Pulmonary artery endothelial cell (primary cell): ENCODE measurements at regions not wholly inside any gene's neighbourhood (a gene's known extent, or its start where the extent isn't known, plus 50 kb on each side); places are given as distances from the start of the nearest gene placed in this dataset.
"Not testable (repeated sequence)": the region's sequence is repeated elsewhere in the genome, so short reads cannot be mapped to it uniquely, and the experiment has no call there.

Experiments
- DNase-seq: peaks from one replicate; pipeline ENCODE4 v3.0.0-alpha.2; 2011; ENCODE audit warnings: low read depth, low spot score

DNA sequence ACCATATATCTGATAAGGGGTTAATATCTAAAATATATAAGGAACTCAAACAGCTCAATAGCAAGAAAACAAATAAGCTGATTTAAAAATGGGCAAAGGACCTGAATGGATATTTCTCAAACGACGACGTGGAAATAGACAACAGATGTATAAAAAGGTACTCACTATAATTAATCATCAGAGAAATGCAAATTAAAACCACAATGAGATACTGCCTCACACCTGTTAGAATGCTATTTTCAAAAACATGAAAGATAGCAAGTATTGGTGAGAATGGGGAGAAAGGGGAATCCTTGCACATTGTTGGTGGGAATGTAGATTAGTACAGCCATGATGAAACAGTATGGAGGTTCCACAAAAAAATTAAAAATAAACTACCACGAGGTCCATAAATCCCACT lies 163.2 kb downstream of the DKK1 start:
- DNase-seq: no peak

GRCh38 chr10:52479567-52479966 lies 165.5 kb downstream of the DKK1 start:
- peak; percentile 50 for DNase-seq

- no peak for DNase-seq
Observed at GRCh38 chr10:52481986-52482555, 168.0 kb downstream of the DKK1 start.

- DNase-seq: no peak
Observed at GRCh38 chr10:52483587-52483986, 169.5 kb downstream of the DKK1 start.

GRCh38 chr10:52484206-52485065 lies 170.4 kb downstream of the DKK1 start:
- no peak for DNase-seq

DNA sequence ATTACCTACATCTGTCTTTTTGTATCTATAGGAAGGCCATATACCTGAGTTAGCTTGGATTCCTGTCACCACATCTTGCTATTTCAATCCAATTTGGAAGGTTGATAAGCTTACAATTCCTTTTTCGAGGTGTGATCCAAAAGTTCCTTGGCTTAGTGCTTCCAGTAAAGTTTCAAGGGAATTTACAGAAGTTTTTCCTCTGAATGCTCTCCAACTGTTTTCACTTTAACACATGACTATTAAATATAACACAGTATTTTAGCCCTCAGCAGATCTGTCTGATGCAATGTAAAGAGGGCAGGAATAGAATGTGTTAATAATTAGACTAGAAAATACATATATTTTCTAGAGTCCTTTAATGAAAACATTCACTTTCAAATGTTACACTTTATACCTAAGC lies 171.4 kb downstream of the DKK1 start:
- no peak for DNase-seq

DNA sequence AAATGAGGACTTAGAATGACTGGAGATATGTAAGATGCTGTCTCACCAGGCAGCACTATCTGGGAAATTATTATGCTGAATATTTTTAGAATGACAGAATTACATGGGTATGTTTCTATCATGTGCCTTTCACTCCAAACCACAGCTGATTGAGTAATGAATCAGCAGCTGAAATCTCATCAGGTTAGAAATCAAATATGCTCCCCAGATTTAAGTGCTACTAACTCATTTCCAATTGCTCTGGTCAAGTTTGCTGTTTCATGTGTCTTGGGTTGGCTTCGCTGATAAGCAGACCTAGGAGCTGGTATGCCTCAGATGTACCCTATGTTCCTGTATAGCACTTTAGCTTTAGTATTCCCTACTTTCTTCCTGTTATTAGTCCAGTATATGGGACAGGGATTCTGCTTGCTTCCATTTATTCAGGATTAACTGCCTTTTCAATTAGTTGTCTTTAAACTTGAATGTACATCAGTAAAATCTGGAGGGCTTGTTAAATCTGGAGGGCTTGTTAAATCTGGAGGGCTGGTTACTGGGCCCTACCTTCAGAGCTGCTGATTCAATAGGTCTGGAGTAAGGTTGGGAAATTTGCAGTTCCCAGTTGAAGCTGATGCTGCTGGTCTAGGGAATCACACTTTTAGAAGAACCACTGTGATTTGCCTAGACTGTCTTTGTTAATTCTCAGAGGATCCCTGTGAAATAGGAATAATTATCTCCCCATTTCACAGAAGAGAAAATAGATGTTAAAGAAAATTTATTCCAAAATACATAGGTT lies 172.9 kb downstream of the DKK1 start:
- no peak for DNase-seq

GRCh38 chr10:52488606-52489485 lies 174.8 kb downstream of the DKK1 start:
- DNase-seq: no peak

GRCh38 chr10:52491246-52491995 lies 177.3 kb downstream of the DKK1 start:
- no peak for DNase-seq

GRCh38 chr10:52499281-52499680 lies 185.2 kb downstream of the DKK1 start:
- DNase-seq: no peak

- no peak for DNase-seq
Observed at GRCh38 chr10:52500476-52500875, 186.4 kb downstream of the DKK1 start.

- DNase-seq: no peak
Observed at GRCh38 chr10:52502237-52502636, 188.2 kb downstream of the DKK1 start.

- DNase-seq: not testable (repeated sequence)
Observed at GRCh38 chr10:52505341-52505740, 191.3 kb downstream of the DKK1 start.

GRCh38 chr10:52514481-52514880 lies 200.4 kb downstream of the DKK1 start:
- DNase-seq: no peak

DNA sequence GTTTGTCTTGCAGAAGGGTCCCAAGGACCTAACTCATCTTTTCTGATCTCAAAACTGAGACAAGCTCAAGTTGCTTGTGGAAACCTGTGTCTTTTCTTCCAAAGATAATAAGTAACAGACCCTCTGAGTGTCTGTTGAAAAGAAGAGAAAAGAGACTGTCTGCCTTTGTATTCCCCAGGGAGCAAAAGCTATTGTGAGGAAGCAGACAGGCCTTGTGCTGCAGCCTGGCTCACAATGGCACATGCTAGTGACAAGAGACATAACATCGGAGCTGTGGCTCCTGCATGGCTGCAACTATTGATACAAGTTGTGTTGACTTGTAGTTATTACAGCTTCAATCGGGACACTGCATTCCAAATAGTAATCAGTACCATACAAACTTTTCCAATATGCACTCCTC lies 202.9 kb downstream of the DKK1 start:
- no peak for DNase-seq

DNA sequence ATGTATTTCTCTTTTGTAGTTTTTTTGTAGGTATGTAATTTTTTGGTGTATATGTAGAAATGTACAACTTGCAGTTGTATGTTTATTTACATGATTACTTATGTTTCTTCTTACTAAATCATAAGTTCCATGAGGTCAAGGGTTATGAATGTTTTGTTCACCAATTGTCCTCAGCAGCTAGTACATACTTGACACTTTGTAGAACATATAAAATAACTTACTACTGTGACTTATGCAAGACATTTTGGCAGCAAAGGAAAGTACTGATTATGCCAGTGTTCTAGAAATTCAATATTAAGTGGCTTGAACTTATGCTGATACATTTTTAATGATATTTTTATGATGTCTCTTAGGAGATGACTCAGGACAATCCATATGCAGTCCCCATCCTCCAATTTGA lies 209.6 kb downstream of the DKK1 start:
- no peak for DNase-seq

GRCh38 chr10:52525761-52526160 lies 211.7 kb downstream of the DKK1 start:
- DNase-seq: no peak

DNA sequence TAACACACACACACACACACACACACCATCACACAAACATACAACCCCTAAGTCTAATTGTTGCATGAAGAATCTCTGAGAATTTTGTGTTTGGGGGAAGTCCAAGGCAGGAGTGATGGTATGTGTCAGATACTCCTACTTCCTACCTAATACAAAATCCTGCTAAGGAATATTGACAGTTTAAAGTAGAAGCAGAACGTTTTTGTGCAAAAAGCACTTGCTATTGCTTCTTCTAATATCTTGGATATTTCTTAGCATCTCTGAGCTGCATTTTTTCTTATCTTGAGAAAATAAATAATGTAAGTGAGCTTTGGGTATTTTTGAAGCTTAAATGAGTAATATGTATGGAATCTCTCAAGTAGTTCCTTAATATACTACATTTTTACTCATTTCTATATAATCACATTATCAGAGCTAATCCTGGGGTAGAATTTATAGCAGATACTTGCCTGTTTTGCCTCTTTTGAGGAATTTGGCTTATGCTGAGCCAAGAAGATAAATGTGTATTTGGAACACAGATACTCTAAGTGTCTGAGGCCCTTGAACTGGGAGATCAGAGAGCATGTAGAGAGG lies 212.3 kb downstream of the DKK1 start:
- DNase-seq: no peak

- no peak for DNase-seq
Observed at GRCh38 chr10:52532650-52533290, 218.7 kb downstream of the DKK1 start.

GRCh38 chr10:52533986-52534385 lies 219.9 kb downstream of the DKK1 start:
- DNase-seq: no peak
